K562 (cell line): ENCODE measurements at regions not wholly inside any gene's neighbourhood (a gene's known extent, or its start where the extent isn't known, plus 50 kb on each side); places are given as distances from the start of the nearest gene placed in this dataset.

ENCODE experiments used
- ATAC-seq: fragments of 200-7000 bp; cut with Tn5 transposase; 3 replicates; pipeline ENCODE4 v1.9.1; 2020; ENCODE audit warnings: moderate library complexity
- BruUV-seq: library from RNA; stranded (reverse); fragments of 400-500 nt; replicated peaks from 2 replicates; lab custom pipeline; 2021; lab: Mats Ljungman, UMichigan
- CTCF ChIA-PET: fragments of 300-600 bp; formaldehyde crosslinking; extraction: SDS; loops from one replicate; lab custom pipeline; 2021; ENCODE audit warnings: low intra/inter-chr PET ratio; lab: Yijun Ruan, JAX
- POLR2A ChIA-PET: fragments of 300-600, 350-650 bp; sonication (Branson Sonifier 250); formaldehyde crosslinking; extraction: SDS; loops from one replicate; lab custom pipeline; 2021; ENCODE audit warnings: antibody characterized with exemption, inconsistent platforms; lab: Yijun Ruan, JAX
- DNase-seq, 4 experiments: peaks; one replicate each; pipeline versions ENCODE4 v3.0.0 to v3.0.0-alpha.2; 2011 to 2018; ENCODE audit warnings: low spot score in 3 of 4, mixed read lengths in 3 of 4; ENCODE audit errors: extremely low read depth in 1 of 4
- FAIRE-seq: peaks from 2 replicates; lab custom pipeline; 2011; peaks lifted over from hg19 to GRCh38; lab: Jason Lieb, UNC
- H2AFZ ChIP-seq: 2 replicates; pipeline ENCODE4 v1.6.0; 2011; ENCODE audit warnings: low read depth, low read length, control low read depth, inconsistent platforms
- H3K27ac ChIP-seq: fragments of 200-600 bp; 3 replicates; pipeline ENCODE4 v1.8.0; 2011; ENCODE audit warnings: low read depth, mild to moderate bottlenecking, control low read depth, inconsistent platforms, low read length, moderate library complexity, mixed read lengths; ENCODE audit errors: extremely low read depth
- H3K27me3 ChIP-seq, 2 experiments: fragments of 300-600 bp in 1 of 2; 2 replicates in 1 of 2; 3 replicates in 1 of 2; pipeline versions ENCODE4 v1.6.0 to v1.8.0; 2011; ENCODE audit warnings: inconsistent platforms in 2 of 2, low read length in 2 of 2, mild to moderate bottlenecking in 1 of 2, mixed read lengths in 1 of 2, moderate library complexity in 1 of 2; ENCODE audit not compliant: control insufficient read depth in 2 of 2, insufficient read depth in 2 of 2
- H3K36me3 ChIP-seq: fragments of 300-600 bp; 3 replicates; pipeline ENCODE4 v1.8.0; 2011; ENCODE audit warnings: mild to moderate bottlenecking, low read length, inconsistent platforms; ENCODE audit not compliant: control insufficient read depth, insufficient read depth
- H3K4me1 ChIP-seq, 2 experiments: fragments of 200-600 bp in 1 of 2; replicated peaks in 1 of 2; 2 replicates in 1 of 2; 3 replicates in 1 of 2; pipeline versions ENCODE4 v1.5.1 to v1.8.0; 2011; ENCODE audit warnings: inconsistent platforms in 2 of 2, low read length in 2 of 2, mild to moderate bottlenecking in 1 of 2, mixed read lengths in 1 of 2, moderate library complexity in 1 of 2; ENCODE audit not compliant: control insufficient read depth in 2 of 2, insufficient read depth in 2 of 2
- H3K4me2 ChIP-seq: 2 replicates; pipeline ENCODE4 v1.6.1; 2011; ENCODE audit warnings: low read length, control low read depth, inconsistent platforms, mixed read lengths; ENCODE audit not compliant: insufficient read depth
- H3K4me3 ChIP-seq: fragments of 200-600 bp; sonication (generic), shearing (Covaris generic); 2 replicates; pipeline ENCODE4 v1.5.1; 2016; ENCODE audit warnings: control low read depth, inconsistent platforms
- H3K79me2 ChIP-seq: fragments of 200-600 bp; 3 replicates; pipeline ENCODE4 v1.8.0; 2011; ENCODE audit warnings: low read length, inconsistent platforms; ENCODE audit not compliant: control insufficient read depth, insufficient read depth
- H3K9ac ChIP-seq, 2 experiments: 2 replicates each; pipeline versions ENCODE4 v1.6.0 to v1.6.1; 2011; ENCODE audit warnings: low read depth in 2 of 2, low read length in 2 of 2, control low read depth in 1 of 2, inconsistent platforms in 1 of 2, mild to moderate bottlenecking in 1 of 2, mixed read lengths in 1 of 2; ENCODE audit not compliant: insufficient read depth in 1 of 2
- H3K9me1 ChIP-seq: one replicate; pipeline ENCODE4 v1.6.0; 2011; ENCODE audit warnings: inconsistent platforms, mild to moderate bottlenecking, low read length, moderate library complexity; ENCODE audit not compliant: control insufficient read depth, insufficient read depth
- H3K9me3 ChIP-seq: replicated peaks from 2 replicates; pipeline ENCODE4 v1.5.1; 2011; ENCODE audit warnings: low read depth, low read length, inconsistent platforms; ENCODE audit not compliant: control insufficient read depth, insufficient read depth
- H4K20me1 ChIP-seq: replicated peaks from 2 replicates; pipeline ENCODE4 v1.6.1; 2011; ENCODE audit warnings: low read length, inconsistent platforms, mixed read lengths; ENCODE audit not compliant: control insufficient read depth, insufficient read depth
- BRCA1 ChIP-seq, 2 experiments: fragments of 450-650 bp in 1 of 2; sonication (generic) in 1 of 2; formaldehyde crosslinking in 1 of 2; IDR thresholded peaks; 2 replicates each; pipeline versions ENCODE4 v1.5.0 to v1.6.1; 2017 to 2020; ENCODE audit warnings: mild to moderate bottlenecking in 1 of 2, missing genetic modification reagents in 1 of 2
- MTA3 ChIP-seq: fragments of 450-650 bp; formaldehyde crosslinking; IDR thresholded peaks from 2 replicates; pipeline ENCODE4 v1.6.1; 2017; ENCODE audit warnings: mild to moderate bottlenecking, borderline replicate concordance
- NR3C1 ChIP-seq: sonication (generic); formaldehyde crosslinking; IDR thresholded peaks from 2 replicates; pipeline ENCODE4 v1.8.1; 2022; ENCODE audit warnings: missing genetic modification reagents
- POLR3G ChIP-seq: IDR thresholded peaks from 2 replicates; pipeline ENCODE4 v1.6.1; 2011; ENCODE audit not compliant: insufficient read length, insufficient replicate concordance; ENCODE audit errors: extremely low read depth
- ZNF184 ChIP-seq: sonication (generic); formaldehyde crosslinking; IDR thresholded peaks from 2 replicates; pipeline ENCODE4 v1.5.0; 2020; ENCODE audit warnings: missing genetic modification reagents
- ZNF445 ChIP-seq: fragments of 250-450 bp; sonication (Bioruptor Pico); IDR thresholded peaks from 2 replicates; pipeline ENCODE4 v1.4.0; 2020; ENCODE audit warnings: low read depth, mild to moderate bottlenecking, moderate library complexity
- ZNF695 ChIP-seq: fragments of 450-650 bp; formaldehyde crosslinking; IDR thresholded peaks from 2 replicates; pipeline ENCODE4 v1.4.0; 2020; ENCODE audit warnings: mild to moderate bottlenecking, moderate library complexity
- WGBS: fragments of 100-300 bp; shearing (Covaris generic); methylation state at CpG from one replicate; pipeline ENCODE4 v1.1.6; 2016; ENCODE audit warnings: low coverage, mixed read lengths; ENCODE audit not compliant: insufficient coverage; ENCODE audit errors: missing lambda C conversion rate; 5-methylcytosine and 5-hydroxymethylcytosine counted together
- in situ Hi-C: fragments of 300-500 bp; cut with MboI; formaldehyde crosslinking; loops from 4 replicates; pipeline ENCODE4 v1.15.0; 2018; ENCODE audit warnings: inconsistent platforms, mixed read lengths
- intact Hi-C: fragments of 100-400 bp; cut with micrococcal nuclease; formaldehyde crosslinking; loops from 2 replicates; pipeline ENCODE4 v1.14.2; 2022
- TF ChIP-seq, protein P1 (sequence below): sonication (generic); formaldehyde crosslinking; IDR thresholded peaks from 2 replicates; pipeline ENCODE4 v1.8.1; 2022; ENCODE audit warnings: missing genetic modification reagents
- TF ChIP-seq, protein P2 (sequence below), 2 experiments: fragments of 450-650 bp in 1 of 2; sonication (generic) in 1 of 2; formaldehyde crosslinking in 1 of 2; IDR thresholded peaks in 1 of 2; conservative IDR thresholded peaks in 1 of 2; 2 replicates each; pipeline versions ENCODE4 v1.6.1 to v1.8.1; 2016 to 2023; ENCODE audit warnings: mild to moderate bottlenecking in 2 of 2, moderate library complexity in 2 of 2, inconsistent platforms in 1 of 2, missing genetic modification reagents in 1 of 2
- TF ChIP-seq, protein P3 (sequence below): fragments of 200-800 bp; sonication (Bioruptor generic); IDR thresholded peaks from 2 replicates; pipeline ENCODE4 v1.6.1; 2017; ENCODE audit warnings: missing genetic modification characterization, missing compliant biosample characterization
- TF ChIP-seq, protein P4 (sequence below): sonication (generic); formaldehyde crosslinking; IDR thresholded peaks from 2 replicates; pipeline ENCODE4 v1.8.1; 2022; ENCODE audit warnings: missing genetic modification reagents

DNA sequence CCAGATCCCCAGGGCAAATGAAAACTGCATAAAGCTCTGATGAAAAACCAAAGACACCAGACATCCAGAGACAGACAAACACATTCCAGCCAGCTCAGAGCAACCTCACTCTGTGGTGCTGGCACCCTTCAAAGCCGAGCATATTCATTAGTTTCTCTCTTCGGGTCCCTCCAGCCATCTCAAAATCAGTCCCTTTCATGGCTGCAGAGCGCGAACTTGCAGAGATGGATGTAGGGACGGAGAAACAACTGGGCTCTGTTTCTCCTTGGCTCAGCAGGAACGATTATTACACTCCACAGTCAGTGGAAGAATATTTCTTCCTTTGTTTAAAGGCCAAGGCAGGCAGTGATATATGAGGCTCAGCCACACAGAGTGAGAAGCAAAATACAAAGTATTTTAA, 50.4 kb upstream of the SYN2 start:
- Histone ChIP-seq H3K79me2 (no peaks in the 10 kb centered on the region), H3K36me3 (no peaks in the 10 kb centered on the region), H3K4me2 (no peak overlapping the region), H4K20me1 (no peaks in the 10 kb centered on the region), H3K9ac (no peak overlapping the region), H3K27ac (no peak overlapping the region), H3K9me1 (no peaks in the 10 kb centered on the region), H3K27me3 (peaks cover 12 to 15% of the 10 kb centered on the region in 2 experiments), H3K9me3 (no peaks in the 10 kb centered on the region), H2AFZ (no peak overlapping the region), H3K4me3 (no peak overlapping the region), H3K4me1 (no peaks in the 10 kb centered on the region; a peak in 1 of 5 replicates)
- no TSS peak for BruUV-seq
- DNase-seq (no peak), FAIRE-seq (no peak), ATAC-seq (no peak)
- intact Hi-C loops (no loop called here), in situ Hi-C loops (no loop called here)
- ChIA-PET POLR2A (no interaction called here), CTCF (no interaction called here)
- WGBS = 3% methylated on average over 6 of the region's 6 CpGs
- TF ChIP-seq, protein P1, sequence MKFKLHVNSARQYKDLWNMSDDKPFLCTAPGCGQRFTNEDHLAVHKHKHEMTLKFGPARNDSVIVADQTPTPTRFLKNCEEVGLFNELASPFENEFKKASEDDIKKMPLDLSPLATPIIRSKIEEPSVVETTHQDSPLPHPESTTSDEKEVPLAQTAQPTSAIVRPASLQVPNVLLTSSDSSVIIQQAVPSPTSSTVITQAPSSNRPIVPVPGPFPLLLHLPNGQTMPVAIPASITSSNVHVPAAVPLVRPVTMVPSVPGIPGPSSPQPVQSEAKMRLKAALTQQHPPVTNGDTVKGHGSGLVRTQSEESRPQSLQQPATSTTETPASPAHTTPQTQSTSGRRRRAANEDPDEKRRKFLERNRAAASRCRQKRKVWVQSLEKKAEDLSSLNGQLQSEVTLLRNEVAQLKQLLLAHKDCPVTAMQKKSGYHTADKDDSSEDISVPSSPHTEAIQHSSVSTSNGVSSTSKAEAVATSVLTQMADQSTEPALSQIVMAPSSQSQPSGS (CRISPR knock-in tag) = no peak
- TF ChIP-seq MTA3 (no peak), POLR3G (no peak), ZNF184 (CRISPR knock-in tag) (no peak), ZNF695 (CRISPR knock-in tag) (no peak), NR3C1 (CRISPR knock-in tag) (no peak), BRCA1 (IDR thresholded peaks at IDR 0.05) (no peak), BRCA1 (CRISPR knock-in tag; IDR thresholded peaks at IDR 0.05) (no peak), ZNF445 (CRISPR knock-in tag) (no peak)
- TF ChIP-seq, protein P2, sequence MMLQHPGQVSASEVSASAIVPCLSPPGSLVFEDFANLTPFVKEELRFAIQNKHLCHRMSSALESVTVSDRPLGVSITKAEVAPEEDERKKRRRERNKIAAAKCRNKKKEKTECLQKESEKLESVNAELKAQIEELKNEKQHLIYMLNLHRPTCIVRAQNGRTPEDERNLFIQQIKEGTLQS (IDR thresholded peaks at IDR 0.05) = no peak
- TF ChIP-seq, protein P2 (CRISPR knock-in tag; conservative IDR thresholded peaks at IDR 0.05) = no peak
- TF ChIP-seq, protein P3, sequence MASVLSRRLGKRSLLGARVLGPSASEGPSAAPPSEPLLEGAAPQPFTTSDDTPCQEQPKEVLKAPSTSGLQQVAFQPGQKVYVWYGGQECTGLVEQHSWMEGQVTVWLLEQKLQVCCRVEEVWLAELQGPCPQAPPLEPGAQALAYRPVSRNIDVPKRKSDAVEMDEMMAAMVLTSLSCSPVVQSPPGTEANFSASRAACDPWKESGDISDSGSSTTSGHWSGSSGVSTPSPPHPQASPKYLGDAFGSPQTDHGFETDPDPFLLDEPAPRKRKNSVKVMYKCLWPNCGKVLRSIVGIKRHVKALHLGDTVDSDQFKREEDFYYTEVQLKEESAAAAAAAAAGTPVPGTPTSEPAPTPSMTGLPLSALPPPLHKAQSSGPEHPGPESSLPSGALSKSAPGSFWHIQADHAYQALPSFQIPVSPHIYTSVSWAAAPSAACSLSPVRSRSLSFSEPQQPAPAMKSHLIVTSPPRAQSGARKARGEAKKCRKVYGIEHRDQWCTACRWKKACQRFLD = no peak
- TF ChIP-seq, protein P4, sequence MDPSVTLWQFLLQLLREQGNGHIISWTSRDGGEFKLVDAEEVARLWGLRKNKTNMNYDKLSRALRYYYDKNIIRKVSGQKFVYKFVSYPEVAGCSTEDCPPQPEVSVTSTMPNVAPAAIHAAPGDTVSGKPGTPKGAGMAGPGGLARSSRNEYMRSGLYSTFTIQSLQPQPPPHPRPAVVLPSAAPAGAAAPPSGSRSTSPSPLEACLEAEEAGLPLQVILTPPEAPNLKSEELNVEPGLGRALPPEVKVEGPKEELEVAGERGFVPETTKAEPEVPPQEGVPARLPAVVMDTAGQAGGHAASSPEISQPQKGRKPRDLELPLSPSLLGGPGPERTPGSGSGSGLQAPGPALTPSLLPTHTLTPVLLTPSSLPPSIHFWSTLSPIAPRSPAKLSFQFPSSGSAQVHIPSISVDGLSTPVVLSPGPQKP (CRISPR knock-in tag) = no peak
